ENCODE measurements at regions not wholly inside any gene's neighbourhood (a gene's known extent, or its start where the extent isn't known, plus 50 kb on each side); places are given as distances from the start of the nearest gene placed in this dataset.

DNA sequence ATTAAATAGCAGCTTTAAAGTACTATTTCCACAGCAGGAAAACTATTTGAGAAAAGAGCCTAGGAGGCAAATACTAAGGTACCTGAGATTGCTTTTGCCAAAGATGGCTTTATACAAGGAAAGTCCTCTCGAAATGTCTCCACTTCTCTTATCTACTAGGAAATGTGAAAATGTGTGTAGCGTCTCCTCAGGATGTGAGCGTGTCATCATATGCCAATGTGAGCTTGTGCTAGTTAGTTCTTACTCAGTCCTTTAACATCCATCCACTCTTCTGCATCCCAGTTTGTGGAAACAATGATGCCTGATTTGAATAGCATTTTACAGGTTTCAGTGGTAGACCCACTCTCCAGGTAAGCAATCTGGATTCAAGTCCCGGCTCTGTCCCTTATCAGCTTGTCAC lies 421.0 kb downstream of the DYNC2H1 start:
- TF ChIP-seq NFRKB (IDR thresholded peaks at IDR 0.05) = no peak
- DNase-seq (ENCODE audit: extremely low spot score) = no peak
- POLR2A ChIA-PET = interaction anchor here (0.6 kb wide), 1 partner anchor 58 kb away, joined by 3 read pairs; no protein-coding TSS in a partner anchor
- CTCF ChIA-PET = no interaction called here

GRCh38 chr11:103532133-103532788 lies 423.0 kb downstream of the DYNC2H1 start:
- no peak for TF ChIP-seq ZNF384 (IDR thresholded peaks at IDR 0.05)
- no peak for TF ChIP-seq SP1 (IDR thresholded peaks at IDR 0.05)
- no peak for TF ChIP-seq FOXA1 (IDR thresholded peaks at IDR 0.05)
- TF ChIP-seq ARNT (IDR thresholded peaks at IDR 0.05) = no peak
- TF ChIP-seq, protein P1, sequence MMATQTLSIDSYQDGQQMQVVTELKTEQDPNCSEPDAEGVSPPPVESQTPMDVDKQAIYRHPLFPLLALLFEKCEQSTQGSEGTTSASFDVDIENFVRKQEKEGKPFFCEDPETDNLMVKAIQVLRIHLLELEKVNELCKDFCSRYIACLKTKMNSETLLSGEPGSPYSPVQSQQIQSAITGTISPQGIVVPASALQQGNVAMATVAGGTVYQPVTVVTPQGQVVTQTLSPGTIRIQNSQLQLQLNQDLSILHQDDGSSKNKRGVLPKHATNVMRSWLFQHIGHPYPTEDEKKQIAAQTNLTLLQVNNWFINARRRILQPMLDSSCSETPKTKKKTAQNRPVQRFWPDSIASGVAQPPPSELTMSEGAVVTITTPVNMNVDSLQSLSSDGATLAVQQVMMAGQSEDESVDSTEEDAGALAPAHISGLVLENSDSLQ (IDR thresholded peaks at IDR 0.05) = no peak
- no peak for TF ChIP-seq FOXM1 (IDR thresholded peaks at IDR 0.05; ENCODE audit: borderline replicate concordance)
- TF ChIP-seq CTBP1 (IDR thresholded peaks at IDR 0.05; ENCODE audit: borderline replicate concordance) = no peak
- TF ChIP-seq ELF4 (IDR thresholded peaks at IDR 0.05) = no peak
- no peak for TF ChIP-seq TARDBP (IDR thresholded peaks at IDR 0.05)
- TF ChIP-seq NFRKB (IDR thresholded peaks at IDR 0.05) = no peak
- no peak for TF ChIP-seq BHLHE40 (IDR thresholded peaks at IDR 0.05; ENCODE audit: borderline replicate concordance)
- no peak for TF ChIP-seq LEF1 (IDR thresholded peaks at IDR 0.05; ENCODE audit: borderline replicate concordance)
- no peak for TF ChIP-seq L3MBTL2 (conservative IDR thresholded peaks at IDR 0.05)
- TF ChIP-seq SUZ12 (IDR thresholded peaks at IDR 0.05) = no peak
- no peak for TF ChIP-seq FOXK2 (IDR thresholded peaks at IDR 0.05)
- no peak for TF ChIP-seq HDGF (IDR thresholded peaks at IDR 0.05; ENCODE audit: borderline replicate concordance)
- no peak for DNase-seq (ENCODE audit: extremely low spot score)
- ChIA-PET CTCF (no interaction called here), POLR2A (no interaction called here)

DNA sequence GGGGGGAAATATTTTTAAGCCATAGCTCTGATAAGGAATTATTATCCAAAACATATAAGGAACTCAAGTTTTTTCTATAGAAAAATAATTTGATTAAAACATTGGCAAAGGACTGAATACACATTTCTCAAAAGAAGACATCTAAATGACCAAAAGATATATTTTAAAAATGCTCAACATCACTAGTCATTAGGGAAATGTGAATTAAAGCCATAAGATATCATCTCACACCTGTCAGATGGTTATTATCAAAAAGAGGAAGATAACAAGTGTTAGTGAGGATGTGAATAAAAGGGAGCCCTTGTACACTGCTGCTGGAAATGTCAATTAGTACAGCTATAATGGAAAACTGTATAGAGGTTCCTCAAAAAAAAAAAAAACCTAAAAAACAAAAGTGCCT lies 425.0 kb downstream of the DYNC2H1 start:
- TF ChIP-seq FOXA1 (IDR thresholded peaks at IDR 0.05) (no peak), NFRKB (IDR thresholded peaks at IDR 0.05) (no peak), LEF1 (IDR thresholded peaks at IDR 0.05; ENCODE audit: borderline replicate concordance) (no peak), ELF4 (IDR thresholded peaks at IDR 0.05) (no peak), FOXM1 (IDR thresholded peaks at IDR 0.05; ENCODE audit: borderline replicate concordance) (no peak)
- ChIA-PET CTCF (interaction anchor here (0.6 kb wide), 1 partner anchor 90 kb away, joined by 5 read pairs; no protein-coding TSS in a partner anchor), POLR2A (no interaction called here)
- DNase-seq (ENCODE audit: extremely low spot score) = no peak

- DNase-seq (ENCODE audit: extremely low spot score) = no peak
- ChIA-PET CTCF (interaction anchor here (1.5 kb wide), 1 partner anchor 13 kb away, joined by 3 read pairs; no protein-coding TSS in a partner anchor), POLR2A (no interaction called here)
- no peak for TF ChIP-seq TARDBP (IDR thresholded peaks at IDR 0.05)
- no peak for TF ChIP-seq CTBP1 (IDR thresholded peaks at IDR 0.05; ENCODE audit: borderline replicate concordance)
- TF ChIP-seq, protein P1 (IDR thresholded peaks at IDR 0.05) = no peak
- TF ChIP-seq HDGF (IDR thresholded peaks at IDR 0.05; ENCODE audit: borderline replicate concordance) = no peak
- no peak for TF ChIP-seq FOXK2 (IDR thresholded peaks at IDR 0.05)
- no peak for TF ChIP-seq L3MBTL2 (conservative IDR thresholded peaks at IDR 0.05)
- TF ChIP-seq ARNT (IDR thresholded peaks at IDR 0.05) = no peak
- TF ChIP-seq FOXM1 (IDR thresholded peaks at IDR 0.05; ENCODE audit: borderline replicate concordance) = no peak
- TF ChIP-seq ZNF384 (IDR thresholded peaks at IDR 0.05) = no peak
- no peak for TF ChIP-seq NFRKB (IDR thresholded peaks at IDR 0.05)
- no peak for TF ChIP-seq ELF4 (IDR thresholded peaks at IDR 0.05)
- no peak for TF ChIP-seq SP1 (IDR thresholded peaks at IDR 0.05)
- TF ChIP-seq FOXA1 (IDR thresholded peaks at IDR 0.05) = no peak
- no peak for TF ChIP-seq LEF1 (IDR thresholded peaks at IDR 0.05; ENCODE audit: borderline replicate concordance)
Measured at GRCh38 chr11:103534959-103535358, 425.7 kb downstream of the DYNC2H1 start.

GRCh38 chr11:103536335-103536722 lies 427.1 kb downstream of the DYNC2H1 start:
- POLR2A ChIA-PET = no interaction called here
- DNase-seq (ENCODE audit: extremely low spot score) = no peak
- CTCF ChIA-PET = no interaction called here
- TF ChIP-seq ZNF384 (IDR thresholded peaks at IDR 0.05) (no peak), L3MBTL2 (conservative IDR thresholded peaks at IDR 0.05) (no peak), FOXM1 (IDR thresholded peaks at IDR 0.05; ENCODE audit: borderline replicate concordance) (no peak), HDGF (IDR thresholded peaks at IDR 0.05; ENCODE audit: borderline replicate concordance) (no peak)
- TF ChIP-seq, protein P1 (IDR thresholded peaks at IDR 0.05) = no peak

DNA sequence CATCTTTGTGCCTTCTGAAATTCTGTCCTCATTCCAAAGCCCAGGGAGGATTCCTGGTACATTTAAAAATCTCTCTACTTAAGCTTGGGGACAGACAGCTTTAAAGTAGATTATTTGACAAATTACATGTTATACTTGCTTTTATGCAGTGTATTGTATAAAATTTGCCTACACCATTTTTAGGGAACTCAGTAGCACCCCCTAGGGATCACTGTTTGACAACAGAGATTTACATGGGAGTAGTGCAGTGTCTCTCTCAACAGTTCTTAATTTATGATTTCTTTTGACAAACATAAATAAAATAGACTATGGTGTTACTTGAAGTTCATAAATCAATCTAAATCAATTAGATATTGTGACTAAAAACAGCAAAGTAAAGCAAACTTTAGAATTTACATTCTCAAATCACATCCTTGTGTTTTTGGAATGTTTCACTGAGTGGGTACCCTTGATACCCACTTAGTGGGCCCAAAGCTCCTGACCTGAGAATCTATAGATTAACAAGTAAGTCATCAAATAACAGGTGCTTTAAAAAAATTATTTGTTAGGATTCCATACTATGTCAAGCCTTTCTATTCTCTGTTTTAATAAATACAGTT lies 428.8 kb downstream of the DYNC2H1 start:
- DNase-seq (ENCODE audit: extremely low spot score) = no peak
- ChIA-PET CTCF (interaction anchor here (0.6 kb wide), 1 partner anchor 394 kb away, joined by 3 read pairs; no protein-coding TSS in a partner anchor), POLR2A (no interaction called here)
- no peak for TF ChIP-seq HDGF (IDR thresholded peaks at IDR 0.05; ENCODE audit: borderline replicate concordance)
- TF ChIP-seq TARDBP (IDR thresholded peaks at IDR 0.05) = no peak
- TF ChIP-seq ARNT (IDR thresholded peaks at IDR 0.05) = no peak
- no peak for TF ChIP-seq SUZ12 (IDR thresholded peaks at IDR 0.05)
- TF ChIP-seq ZNF384 (IDR thresholded peaks at IDR 0.05) = no peak
- TF ChIP-seq CTBP1 (IDR thresholded peaks at IDR 0.05; ENCODE audit: borderline replicate concordance) = no peak
- no peak for TF ChIP-seq NFRKB (IDR thresholded peaks at IDR 0.05)
- TF ChIP-seq BHLHE40 (IDR thresholded peaks at IDR 0.05; ENCODE audit: borderline replicate concordance) = no peak
- TF ChIP-seq SP1 (IDR thresholded peaks at IDR 0.05) = no peak
- TF ChIP-seq, protein P1 (IDR thresholded peaks at IDR 0.05) = no peak
- TF ChIP-seq FOXK2 (IDR thresholded peaks at IDR 0.05) = no peak
